WERI-Rb-1 (cell line): ENCODE measurements at regions not wholly inside any gene's neighbourhood (a gene's known extent, or its start where the extent isn't known, plus 50 kb on each side); places are given as distances from the start of the nearest gene placed in this dataset.

Experiments
- DNase-seq: peaks from one replicate; pipeline ENCODE4 v3.0.0-alpha.2; 2020
- H3K27ac ChIP-seq: fragments of 250-450 bp; sonication (Bioruptor Pico); 2 replicates; pipeline ENCODE4 v1.5.1; 2020; ENCODE audit warnings: mild to moderate bottlenecking, moderate library complexity
- H3K27me3 ChIP-seq: fragments of 250-450 bp; sonication (Bioruptor Pico); 2 replicates; pipeline ENCODE4 v1.5.1; 2021; ENCODE audit warnings: mild to moderate bottlenecking, low read depth, moderate library complexity; ENCODE audit not compliant: insufficient read depth, severe bottlenecking
- H3K36me3 ChIP-seq: fragments of 250-450 bp; sonication (Bioruptor Pico); 2 replicates; pipeline ENCODE4 v1.5.1; 2020; ENCODE audit warnings: mild to moderate bottlenecking, moderate library complexity
- H3K4me3 ChIP-seq: 2 replicates; pipeline ENCODE4 v1.5.1; 2011; ENCODE audit warnings: low read depth, mild to moderate bottlenecking, control low read depth, low read length
- H3K9me3 ChIP-seq: fragments of 250-450 bp; sonication (Bioruptor Pico); 2 replicates; pipeline ENCODE4 v1.5.1; 2021; ENCODE audit warnings: mild to moderate bottlenecking, moderate library complexity; ENCODE audit not compliant: severe bottlenecking
- TF ChIP-seq, protein P1 (sequence below): IDR thresholded peaks from 2 replicates; pipeline ENCODE4 v1.5.1; 2011; ENCODE audit warnings: low read depth, mild to moderate bottlenecking, control low read depth, inconsistent platforms, low read length

DNA sequence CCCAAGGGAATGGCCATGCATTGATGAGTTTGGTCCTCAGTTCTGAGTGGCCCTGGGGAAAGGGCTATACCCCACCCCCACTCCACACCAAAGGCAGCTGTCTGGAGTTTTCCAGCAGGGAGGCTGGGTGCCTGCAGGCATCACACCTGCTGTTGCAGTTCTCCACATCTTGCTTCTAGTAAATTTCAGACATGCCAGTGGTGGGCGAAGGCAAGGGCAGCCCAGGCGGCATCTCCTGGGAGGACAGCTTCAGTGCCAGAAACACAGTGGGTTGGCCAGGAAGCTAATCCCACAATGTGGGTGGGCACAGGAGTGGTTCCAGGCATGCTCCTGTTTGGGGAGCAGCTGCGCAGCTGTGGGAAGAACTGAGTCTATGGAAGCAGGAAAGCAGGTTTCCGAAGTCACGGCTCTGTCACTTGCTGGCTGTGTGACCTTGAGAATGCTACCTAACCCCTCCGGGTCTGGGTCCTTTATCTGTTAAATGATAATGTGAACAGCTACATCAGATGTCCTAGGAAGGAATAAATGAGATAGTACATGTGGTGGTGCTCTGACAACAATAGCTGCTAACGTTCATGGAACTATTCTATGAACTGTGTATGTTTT is 84.6 kb upstream of the SPTBN1 start:
- Histone ChIP-seq H3K36me3 (no peaks in the 10 kb centered on the region), H3K27me3 (no peaks in the 10 kb centered on the region), H3K27ac (no peak overlapping the region), H3K9me3 (peaks cover 12% of the 10 kb centered on the region), H3K4me3 (no peak overlapping the region)
- no peak for DNase-seq
- TF ChIP-seq, protein P1, sequence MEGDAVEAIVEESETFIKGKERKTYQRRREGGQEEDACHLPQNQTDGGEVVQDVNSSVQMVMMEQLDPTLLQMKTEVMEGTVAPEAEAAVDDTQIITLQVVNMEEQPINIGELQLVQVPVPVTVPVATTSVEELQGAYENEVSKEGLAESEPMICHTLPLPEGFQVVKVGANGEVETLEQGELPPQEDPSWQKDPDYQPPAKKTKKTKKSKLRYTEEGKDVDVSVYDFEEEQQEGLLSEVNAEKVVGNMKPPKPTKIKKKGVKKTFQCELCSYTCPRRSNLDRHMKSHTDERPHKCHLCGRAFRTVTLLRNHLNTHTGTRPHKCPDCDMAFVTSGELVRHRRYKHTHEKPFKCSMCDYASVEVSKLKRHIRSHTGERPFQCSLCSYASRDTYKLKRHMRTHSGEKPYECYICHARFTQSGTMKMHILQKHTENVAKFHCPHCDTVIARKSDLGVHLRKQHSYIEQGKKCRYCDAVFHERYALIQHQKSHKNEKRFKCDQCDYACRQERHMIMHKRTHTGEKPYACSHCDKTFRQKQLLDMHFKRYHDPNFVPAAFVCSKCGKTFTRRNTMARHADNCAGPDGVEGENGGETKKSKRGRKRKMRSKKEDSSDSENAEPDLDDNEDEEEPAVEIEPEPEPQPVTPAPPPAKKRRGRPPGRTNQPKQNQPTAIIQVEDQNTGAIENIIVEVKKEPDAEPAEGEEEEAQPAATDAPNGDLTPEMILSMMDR, result no peak

DNA sequence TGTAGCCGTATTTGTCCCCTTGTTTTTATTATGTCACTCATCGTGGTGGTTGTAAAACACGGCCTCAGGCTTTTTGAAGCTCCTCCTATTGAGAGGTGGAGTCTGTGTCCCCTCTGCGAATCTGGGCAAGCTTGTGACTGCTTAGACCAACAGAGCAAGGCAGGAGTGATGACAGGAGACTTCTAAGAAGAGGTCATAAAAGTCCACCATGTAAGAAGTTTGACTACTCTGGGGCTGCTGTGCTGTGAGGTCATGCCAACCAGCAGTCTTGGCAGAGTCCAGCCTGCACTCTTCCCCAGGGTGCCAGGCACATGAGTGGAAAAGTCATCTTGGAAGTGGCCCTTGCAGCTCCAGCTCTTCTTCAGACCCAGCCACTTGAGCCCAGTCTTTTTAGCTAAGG is 83.8 kb upstream of the SPTBN1 start:
- DNase-seq, result no peak

DNA sequence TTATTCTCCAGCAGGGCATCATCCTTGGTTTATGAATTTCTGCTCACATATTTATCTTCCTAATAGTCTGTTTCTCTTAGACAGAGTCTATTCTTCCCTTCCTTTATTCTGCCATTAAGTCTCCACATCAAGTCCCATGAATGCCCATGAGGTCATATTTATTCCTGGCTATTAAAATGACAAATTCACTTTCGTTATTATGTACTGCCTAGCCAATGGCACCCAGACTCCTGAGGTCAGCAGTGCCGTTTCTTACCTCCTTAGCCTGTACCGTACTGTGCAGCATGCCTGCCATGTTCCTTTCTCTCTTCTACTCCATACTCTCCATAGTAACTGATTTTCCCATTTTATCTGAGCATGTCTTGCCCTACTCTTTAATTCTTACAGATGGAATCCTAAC is 82.3 kb upstream of the SPTBN1 start:
- H3K27ac ChIP-seq, result no peak overlapping the region
- H3K27me3 ChIP-seq, result no peaks in the 10 kb centered on the region
- no peak for DNase-seq
- peaks cover 4% of the 10 kb centered on the region for H3K9me3 ChIP-seq
- H3K36me3 ChIP-seq, result no peaks in the 10 kb centered on the region
- no peak overlapping the region for H3K4me3 ChIP-seq
- TF ChIP-seq, protein P1, result no peak

More for the DNA sequence above, 83.8 kb upstream of the SPTBN1 start:
- TF ChIP-seq, protein P1, result no peak
- peaks cover 12% of the 10 kb centered on the region for H3K9me3 ChIP-seq
- no peaks in the 10 kb centered on the region for H3K27me3 ChIP-seq
- no peak overlapping the region for H3K4me3 ChIP-seq
- no peaks in the 10 kb centered on the region for H3K36me3 ChIP-seq
- no peak overlapping the region for H3K27ac ChIP-seq

DNA sequence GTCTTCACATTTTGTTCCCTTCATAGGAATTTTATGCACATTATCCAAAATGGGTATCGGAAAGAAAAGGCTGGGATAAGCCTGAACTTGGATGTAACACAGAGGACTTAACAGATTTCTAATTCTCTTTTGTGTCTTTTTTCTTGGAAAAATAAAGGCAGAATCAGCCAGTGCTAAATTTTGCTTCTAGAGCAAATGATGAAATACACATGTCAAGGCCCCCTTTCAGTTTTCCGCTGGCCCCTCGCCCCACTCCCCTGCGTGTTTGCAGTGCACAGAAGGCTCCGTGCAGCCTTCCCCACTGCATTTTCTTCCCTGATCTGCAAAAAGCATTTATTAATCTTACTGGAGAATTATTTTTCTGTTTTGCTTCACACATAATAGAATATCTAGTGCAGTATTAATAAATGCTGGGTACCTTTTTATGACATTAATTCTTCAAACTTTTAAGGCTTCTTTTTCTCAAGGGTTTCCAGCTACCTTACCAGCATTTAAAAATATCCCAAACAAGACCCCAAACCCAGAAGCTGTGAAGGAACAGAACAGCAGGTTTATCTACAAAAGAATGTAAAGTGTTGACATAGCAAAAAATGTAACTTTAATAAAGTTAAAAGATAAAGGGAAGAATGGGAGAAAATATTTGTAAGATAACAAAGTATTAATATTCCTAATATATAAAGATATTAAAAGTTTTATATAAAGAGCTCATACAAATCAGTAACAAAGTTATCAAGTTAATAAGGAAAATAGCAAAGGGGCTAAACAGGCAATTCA is 81.3 kb upstream of the SPTBN1 start:
- no peak overlapping the region for H3K27ac ChIP-seq
- H3K9me3 ChIP-seq, result peaks cover 2% of the 10 kb centered on the region
- H3K4me3 ChIP-seq, result no peak overlapping the region
- H3K36me3 ChIP-seq, result no peaks in the 10 kb centered on the region
- no peak for DNase-seq
- H3K27me3 ChIP-seq, result no peaks in the 10 kb centered on the region
- TF ChIP-seq, protein P1, result no peak

DNA sequence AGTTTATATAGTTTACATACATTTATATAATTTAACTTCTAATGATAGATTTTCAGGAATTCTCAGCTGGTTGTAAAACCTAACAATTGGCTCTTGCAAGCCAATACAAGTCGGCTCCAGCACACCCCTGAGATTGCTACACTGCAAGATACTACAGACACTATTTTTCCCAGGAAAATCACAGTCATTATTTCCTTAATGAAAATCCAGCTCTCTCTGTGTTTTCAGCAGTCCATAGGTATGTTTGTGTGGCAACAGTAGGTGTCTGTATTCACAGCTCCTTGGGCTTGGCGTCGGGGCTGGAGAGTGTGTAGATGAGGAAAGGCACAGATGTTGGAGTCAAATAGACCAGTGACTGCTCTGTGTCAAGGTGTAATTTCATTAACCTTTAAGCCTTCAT is 78.7 kb upstream of the SPTBN1 start:
- no peak overlapping the region for H3K27ac ChIP-seq
- no peak for DNase-seq

More for the DNA sequence above, 78.7 kb upstream of the SPTBN1 start:
- TF ChIP-seq, protein P1, result no peak
- no peaks in the 10 kb centered on the region for H3K27me3 ChIP-seq
- no peaks in the 10 kb centered on the region for H3K36me3 ChIP-seq
- no peaks in the 10 kb centered on the region for H3K9me3 ChIP-seq
- no peak overlapping the region for H3K4me3 ChIP-seq
